GM23248 (cell line): ENCODE measurements at regions not wholly inside any gene's neighbourhood (a gene's known extent, or its start where the extent isn't known, plus 50 kb on each side); places are given as distances from the start of the nearest gene placed in this dataset.

Source experiments
- EZH2 ChIP-seq: fragments of 200-600 bp; sonication (generic); IDR thresholded peaks from 2 replicates; pipeline ENCODE4 v1.6.1; 2018; ENCODE audit warnings: antibody characterized with exemption, mild to moderate bottlenecking; ENCODE audit not compliant: insufficient read depth, poor library complexity, severe bottlenecking
- EZH2phosphoT487 ChIP-seq: fragments of 200-600 bp; sonication (generic); IDR thresholded peaks from 2 replicates; pipeline ENCODE4 v1.6.1; 2018; ENCODE audit warnings: antibody characterized with exemption, moderate library complexity, mild to moderate bottlenecking, low read depth; ENCODE audit not compliant: insufficient read depth

- no peak for TF ChIP-seq EZH2
- no peak for TF ChIP-seq EZH2phosphoT487
Observed at GRCh38 chr11:21625982-21626381, 566.9 kb upstream of the ANO5 start.
